H4 (cell line): ENCODE measurements at regions not wholly inside any gene's neighbourhood (a gene's known extent, or its start where the extent isn't known, plus 50 kb on each side); places are given as distances from the start of the nearest gene placed in this dataset.
"Not testable (repeated sequence)": the region's sequence is repeated elsewhere in the genome, so short reads cannot be mapped to it uniquely, and the experiment has no call there.

Source experiments
- DNase-seq: peaks from one replicate; pipeline ENCODE4 v3.0.0-alpha.2; 2015; ENCODE audit warnings: low spot score

DNA sequence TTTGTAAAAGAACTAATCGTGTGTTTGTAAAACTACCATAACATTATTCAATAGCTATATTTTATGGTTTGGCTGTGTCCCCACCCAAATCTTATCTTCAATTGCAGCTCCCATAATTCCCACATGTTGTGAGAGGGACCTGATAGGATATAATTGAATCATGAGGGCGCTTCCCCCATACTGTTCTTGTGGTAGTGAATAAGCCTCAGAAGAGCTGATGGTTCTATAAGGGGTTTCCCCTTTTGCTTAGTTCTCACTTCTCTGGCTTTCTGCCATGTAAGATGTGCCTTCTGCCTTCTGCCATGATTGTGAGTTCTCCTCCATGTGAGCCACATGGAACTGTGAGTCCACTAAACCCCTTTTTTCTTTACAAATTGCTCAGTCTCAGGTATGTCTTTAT, 1372.3 kb downstream of the AMY1C start:
- no peak for DNase-seq

DNA sequence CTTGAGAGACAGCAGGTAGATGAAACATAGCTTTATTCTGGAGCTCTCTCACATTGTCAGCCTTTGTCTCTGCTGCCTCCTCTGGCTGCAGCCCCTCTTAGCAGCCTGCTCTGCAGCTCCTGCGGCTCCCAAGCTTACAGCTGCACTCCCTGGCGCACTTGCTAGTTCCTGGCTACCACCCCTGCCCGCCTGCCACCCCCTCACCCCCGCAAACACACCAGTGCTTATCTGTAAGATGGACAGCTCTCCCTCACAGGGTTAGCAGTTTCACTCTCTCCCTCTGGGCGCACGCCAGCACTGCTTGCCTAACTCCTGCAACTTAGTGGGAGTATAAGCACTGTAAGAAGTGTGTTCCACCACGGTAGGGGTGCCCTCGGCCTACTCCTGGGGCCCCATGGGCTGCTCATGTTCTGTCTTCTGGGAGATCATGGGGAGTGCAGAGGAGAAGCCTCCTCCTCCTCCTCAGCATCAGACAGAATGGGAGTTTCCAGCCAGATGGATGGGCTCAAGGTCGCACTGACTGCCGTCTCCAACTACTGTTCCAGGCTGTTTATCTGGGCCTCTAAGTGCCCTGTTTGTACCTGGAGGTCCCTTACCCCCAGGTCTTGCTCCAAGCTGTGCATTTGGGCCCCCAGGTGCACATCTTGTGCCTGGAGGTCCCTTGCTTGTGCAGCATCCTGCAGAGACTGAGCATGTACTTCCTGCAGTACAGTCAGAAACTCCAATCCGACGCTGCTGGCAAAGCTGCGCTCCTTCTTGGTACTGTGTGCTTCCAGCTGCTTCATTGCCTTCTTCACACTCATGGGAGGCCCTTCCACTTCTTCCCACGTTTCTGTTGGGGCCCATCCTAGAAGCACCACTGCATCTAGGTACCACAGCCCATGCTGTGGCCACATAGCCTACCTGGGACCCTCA, 1388.1 kb downstream of the AMY1C start:
- peak; percentile 27 for DNase-seq

DNA sequence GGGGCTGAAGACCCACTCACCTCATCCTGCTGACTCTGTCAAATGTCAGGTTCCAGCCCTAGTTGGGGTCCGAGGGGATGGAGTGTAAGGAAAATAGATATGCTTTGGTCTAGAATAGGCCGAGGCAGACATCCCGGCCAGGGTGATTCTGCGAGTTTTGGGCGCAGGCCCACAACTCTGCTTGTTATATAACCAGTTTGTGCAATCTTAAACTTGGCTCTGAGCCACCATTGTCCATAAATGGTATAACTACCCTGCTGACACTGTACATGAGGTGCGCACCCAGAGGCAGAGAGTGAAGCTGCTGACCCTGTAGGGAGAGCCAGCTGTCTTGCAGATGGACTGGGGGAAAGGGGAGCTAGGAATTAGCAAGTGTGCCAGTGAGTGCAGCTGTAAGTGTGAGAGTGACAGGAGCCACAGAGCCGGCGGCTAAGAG, 1388.8 kb downstream of the AMY1C start:
- DNase-seq: peak; percentile 12

DNA sequence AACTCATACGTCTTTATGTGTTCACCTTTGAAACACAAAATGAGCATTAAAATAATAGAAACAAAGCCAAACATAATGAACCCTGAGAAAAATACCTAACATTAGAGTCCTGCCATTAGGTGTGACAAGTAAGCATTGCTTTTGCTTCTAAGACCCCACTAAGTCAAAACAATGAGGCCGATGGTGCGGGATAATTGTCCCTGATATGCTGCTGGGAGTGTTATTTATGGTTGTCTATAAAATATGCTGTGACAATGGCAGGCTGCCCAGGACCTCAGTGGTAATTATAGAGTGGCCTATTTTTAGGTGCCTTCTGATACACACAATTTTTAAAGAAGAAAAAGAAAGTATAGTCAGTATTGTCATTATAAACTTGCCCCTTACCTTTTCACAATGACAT, 1423.1 kb downstream of the AMY1C start:
- DNase-seq: no peak

DNA sequence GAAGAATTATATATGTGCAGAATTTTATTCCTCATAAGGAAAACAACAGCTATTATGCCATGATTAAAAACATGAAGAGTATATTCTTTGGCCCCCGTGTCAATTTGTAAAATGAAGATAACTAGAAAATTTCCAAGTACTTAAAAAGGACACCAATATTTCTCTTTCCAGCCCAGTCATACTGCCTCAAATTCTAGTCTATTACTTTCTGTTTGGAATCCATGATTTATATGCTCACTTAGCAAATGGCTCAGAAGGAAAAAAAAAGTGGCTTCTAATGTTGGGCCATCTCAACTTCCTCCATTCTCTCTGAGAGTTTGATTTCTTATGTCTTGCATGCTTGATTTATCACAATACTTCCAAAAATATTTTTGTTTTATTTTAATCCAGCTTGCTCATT, 1431.1 kb downstream of the AMY1C start:
- DNase-seq: no peak

DNA sequence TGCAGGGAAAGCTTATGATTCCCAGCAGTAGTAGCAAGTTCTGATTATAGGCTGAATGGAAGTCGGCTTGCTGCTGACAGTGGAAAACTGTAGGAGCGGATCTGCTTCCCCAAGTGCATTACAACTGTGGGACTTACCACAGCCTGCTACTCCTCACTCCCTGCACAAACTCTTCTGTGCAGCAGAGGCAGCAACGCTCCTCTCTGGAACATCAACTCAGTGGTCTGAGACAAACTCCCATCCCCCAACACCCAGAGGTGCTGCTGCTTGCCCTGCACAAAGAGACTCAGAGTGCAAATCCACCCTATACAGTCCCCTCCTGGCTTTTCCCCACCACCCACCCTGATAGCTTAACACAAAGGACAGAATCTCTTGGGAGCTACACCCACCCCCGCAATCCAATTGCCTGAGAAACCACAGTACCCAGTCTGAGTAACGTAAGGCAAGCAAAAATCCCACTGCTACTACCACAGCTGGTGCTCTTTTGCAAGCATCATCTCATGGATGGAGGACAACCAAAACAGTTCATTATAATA, 1455.2 kb downstream of the AMY1C start:
- no peak for DNase-seq

DNA sequence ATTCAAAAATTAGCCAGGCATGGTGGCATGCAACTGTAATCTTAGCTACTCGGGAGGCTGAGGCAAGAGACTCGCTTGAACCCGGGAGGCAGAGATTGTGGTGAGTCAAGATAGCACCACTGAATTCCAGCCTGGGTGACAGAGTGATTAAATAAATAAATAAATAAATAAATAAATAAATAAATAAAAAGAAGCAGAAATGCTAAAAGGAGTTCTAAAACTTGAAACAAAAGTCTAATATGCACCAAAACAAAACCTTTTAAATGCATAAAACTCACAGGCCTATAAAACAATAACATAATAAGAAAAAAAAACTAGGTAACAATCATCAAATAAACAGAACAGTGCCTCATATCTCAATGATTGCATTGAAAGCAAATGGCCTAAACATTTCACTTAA, 1458.9 kb downstream of the AMY1C start:
- DNase-seq: no peak

DNA sequence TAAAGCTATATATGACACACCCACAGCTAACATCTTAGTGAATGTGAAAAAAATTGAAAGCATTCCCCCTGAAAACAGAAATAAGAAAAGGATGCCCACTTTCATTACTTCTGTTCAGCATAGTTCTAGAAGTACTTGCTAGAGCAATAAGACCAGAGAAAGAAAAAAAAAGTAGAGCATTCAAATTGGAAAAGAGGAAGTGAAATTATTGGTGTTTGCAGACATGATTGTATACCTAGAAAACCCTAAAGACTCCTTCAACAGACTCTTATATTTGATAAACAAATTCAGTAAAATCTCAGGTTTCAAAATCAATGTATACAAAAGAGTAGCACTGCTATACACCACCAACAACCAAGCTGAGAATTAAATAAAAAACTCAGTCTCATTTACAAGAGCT, 1461.0 kb downstream of the AMY1C start:
- no peak for DNase-seq

DNA sequence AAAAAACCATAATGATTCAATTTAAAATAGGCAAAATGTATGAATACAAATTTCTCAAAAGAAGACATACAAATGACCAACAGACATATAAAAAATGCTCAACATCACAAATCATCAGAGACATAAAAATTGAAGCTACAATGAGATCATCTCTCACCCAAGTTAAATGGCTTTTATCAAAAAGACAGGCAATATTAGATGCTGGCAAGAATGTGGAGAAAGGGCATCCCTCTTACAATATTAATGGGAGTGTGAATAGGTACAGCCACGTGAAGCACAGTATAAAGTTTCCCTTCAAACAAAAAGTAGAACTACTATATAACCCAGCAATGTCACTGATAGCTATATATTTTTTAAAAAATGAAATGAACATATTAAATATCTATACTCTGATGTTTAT, 1481.7 kb downstream of the AMY1C start:
- no peak for DNase-seq

DNA sequence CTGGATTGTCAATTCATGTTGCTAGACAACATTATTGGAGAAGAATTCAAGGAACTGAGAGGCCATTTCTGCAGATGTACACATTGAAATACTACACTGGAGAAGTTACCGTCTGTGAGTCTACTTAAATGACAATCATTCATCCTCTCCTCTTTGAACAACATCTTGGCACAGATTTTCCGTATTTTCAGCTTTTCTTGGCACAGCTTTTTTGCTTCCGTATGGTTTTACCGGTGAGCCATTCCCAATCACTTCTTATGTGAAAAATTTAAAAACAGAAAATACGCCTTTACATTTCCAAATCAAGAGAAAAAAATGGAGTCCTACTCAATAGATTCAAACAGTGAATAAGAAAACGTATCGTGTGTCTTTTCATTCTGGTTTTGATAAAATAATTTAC, 1493.7 kb downstream of the AMY1C start:
- no peak for DNase-seq

DNA sequence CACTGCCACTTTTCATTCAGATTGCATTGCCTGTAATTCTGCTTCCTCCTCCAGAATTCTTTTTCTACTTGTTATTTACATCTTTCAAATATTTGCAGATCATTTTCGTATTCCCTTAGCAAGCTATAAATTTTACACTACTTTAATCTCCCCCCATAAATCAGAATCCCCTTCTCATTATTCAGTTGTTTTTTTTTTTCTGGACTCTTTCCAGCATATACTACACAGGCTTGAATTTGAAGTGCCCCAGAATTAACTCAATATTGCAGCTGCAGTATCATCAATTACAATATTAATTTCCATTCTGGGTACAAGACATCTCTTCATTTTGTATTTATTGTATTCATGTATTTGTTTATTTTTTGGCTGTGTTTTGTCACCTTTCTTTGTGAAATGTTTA, 1494.3 kb downstream of the AMY1C start:
- DNase-seq: no peak

DNA sequence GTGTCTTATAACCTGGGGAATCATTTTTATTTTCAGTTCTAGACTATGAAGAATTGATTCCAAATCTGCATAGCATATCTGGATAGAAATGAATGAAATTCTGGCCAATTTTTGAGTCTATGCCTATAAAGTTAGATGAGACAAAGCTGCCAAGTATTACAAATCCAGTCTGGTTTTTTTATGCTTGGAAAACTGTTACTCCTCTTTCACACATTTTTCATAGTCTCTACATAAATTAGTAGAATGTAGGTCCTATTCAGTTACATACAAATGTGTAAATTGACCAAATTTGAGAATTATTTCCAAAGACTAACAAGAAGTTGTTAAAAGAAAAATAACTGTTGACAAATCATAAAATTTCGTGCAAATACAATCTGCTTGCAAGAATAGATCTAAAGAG, 1505.2 kb downstream of the AMY1C start:
- no peak for DNase-seq

DNA sequence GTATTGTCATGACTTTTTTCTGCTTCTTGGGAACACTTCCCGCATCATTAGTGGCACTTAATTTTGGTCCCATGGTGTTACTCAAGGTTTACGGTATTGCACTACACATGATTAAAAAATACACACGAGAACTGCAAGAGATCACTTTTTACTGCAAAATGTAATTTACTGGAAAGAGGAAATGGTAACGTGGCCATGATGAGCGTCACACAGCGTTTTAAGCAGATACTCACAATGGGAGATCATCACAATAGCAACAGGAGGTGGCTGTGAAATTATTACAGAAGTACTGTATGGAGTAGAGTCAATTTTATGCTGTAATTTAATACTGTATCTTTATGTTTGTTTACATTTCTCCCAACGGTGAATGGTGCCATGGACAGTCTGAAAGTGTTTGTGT, 1510.3 kb downstream of the AMY1C start:
- no peak for DNase-seq

DNA sequence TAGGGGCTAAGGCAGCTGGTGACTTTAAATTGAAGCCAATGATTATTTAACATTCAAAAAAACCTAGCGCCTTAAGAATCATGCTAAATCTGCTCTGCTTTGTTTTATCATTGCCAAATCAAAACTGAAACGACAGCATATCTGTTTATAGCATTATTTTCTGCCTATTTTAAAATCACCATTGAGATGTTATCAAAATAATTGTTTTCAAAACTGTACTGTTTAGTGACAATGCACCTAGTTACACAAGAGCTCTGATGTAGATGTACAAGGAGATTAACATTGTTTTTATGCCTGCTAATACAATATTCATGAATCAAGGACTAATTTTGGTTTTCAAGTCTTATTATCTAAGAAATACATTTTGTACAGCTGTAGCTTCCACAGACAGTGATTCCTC, 1521.3 kb downstream of the AMY1C start:
- no peak for DNase-seq

DNA sequence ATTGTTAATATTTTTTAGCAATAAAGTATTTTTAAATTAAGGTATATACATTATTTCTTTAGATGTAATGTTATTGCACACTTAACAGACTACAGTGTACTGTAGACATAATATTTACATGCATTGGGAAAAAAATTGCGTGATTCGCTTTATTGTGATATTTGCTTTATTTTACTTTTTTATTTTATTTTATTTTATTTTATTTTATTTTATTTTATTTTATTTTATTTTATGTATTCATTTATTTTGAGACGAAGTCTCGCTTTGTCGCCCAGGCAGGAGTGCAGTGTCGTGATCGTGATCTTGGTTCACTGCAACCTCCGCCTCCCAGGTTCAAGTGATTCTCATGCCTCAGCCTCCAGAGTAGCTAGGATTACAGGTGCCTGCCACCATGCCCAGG, 1522.7 kb downstream of the AMY1C start:
- DNase-seq: not testable (repeated sequence)

DNA sequence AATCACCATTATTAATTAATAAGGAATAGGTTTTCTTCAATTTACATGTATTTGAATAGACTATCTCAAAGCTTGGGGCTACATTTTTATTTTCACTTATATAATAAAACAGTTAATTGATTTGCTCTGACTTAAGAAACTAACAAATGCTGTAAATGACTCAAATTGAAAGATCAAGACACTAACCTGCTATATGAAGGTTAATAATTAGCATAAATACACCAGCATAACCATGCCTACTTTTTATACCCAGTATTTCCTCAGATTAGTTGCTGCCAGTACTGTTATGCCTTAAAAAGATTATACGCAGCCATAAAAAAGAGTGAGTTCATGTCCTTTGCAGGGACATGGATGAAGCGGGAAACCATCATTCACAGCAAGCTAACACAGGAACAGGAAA, 1545.1 kb downstream of the AMY1C start:
- DNase-seq: no peak

DNA sequence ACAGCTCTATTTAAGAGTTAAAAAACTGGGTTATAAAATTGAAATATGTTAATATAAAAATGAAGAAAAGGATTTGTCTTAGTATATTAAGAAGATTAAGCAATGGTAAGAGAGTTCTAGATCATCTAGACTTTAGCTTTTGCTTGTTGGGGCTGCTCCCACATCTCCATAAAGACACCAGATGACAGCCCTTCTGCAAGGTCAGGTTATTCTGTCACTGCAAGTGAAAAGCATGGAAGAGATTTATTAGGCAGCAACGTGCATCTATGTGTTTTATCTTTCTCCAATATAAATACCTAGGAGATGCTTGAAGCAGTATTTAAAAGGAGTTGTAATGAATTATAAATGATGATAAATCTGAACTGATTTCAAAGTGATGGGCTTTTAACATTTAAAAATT, 1560.4 kb downstream of the AMY1C start:
- DNase-seq: no peak

DNA sequence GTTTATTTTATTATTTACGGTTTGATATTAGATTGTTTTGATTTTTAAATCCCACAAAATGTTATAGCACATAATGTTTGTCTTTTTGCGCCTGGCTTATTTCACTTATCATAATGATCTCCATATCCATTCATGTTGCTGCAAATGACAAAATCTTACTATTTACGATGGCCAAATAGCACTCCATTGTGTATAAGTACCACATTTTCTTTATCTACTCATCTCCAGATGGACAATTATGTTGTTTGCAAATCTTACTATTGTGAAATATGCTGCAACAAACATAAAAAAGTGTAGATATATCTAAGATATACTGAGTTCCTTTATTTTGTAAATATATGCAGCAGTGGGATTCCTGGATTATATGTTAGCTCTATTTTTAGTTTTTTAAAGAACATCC, 1568.3 kb downstream of the AMY1C start:
- DNase-seq: no peak

DNA sequence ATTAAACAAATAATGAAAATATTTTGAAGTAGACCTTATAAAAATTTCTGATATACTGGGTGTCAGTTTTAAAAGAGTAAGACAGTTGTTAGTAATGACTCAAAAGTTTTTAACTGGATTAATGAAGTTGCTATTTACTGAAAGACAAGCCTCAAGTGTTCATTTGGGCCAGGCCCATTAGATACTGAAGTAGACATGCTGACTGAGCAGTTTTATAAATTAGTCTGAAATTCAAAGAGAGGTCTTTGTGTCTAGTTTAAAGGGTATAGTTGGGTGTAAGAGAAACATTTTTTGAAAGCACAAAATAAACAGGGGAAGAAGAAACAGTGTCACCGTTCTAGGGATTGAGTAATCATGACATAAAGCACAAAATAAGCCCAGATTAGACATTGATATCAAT, 1577.2 kb downstream of the AMY1C start:
- no peak for DNase-seq

DNA sequence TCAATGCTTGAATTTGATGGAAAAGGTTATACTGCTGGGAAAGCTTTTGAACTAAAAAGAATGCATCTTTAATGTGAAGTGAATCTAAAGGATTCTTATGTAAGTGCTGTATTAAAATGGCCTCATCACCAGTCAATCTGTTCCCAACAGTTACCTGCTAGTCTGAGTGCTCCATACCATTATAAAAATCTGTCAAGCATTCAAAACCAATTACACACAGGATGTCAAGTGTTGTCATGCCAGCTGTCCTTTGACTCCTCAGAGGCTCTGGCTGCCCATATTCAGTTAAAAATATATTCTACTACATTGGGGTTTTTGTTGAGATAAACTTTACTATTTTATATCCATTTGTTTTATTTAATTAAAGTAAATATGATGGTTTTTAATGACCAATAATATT, 1587.7 kb downstream of the AMY1C start:
- no peak for DNase-seq

DNA sequence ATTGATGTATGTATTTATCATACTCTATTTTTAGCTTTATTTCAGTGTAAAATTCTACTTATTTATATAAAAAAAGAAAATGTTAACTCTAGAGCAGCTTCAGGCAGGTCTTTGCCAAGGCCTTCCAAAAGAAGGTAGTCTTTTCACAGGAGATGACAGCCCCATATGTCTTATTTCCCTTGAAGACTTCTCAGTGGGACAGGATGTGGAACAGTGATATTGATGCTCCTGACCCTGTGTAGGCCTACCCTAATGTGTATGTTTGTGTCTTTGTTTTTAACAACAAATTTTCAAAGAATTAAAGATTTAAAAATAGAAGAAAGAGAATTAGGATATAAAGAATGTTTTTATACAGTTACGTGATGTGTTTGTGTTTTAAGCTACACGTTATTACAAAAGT, 1593.6 kb downstream of the AMY1C start:
- no peak for DNase-seq

DNA sequence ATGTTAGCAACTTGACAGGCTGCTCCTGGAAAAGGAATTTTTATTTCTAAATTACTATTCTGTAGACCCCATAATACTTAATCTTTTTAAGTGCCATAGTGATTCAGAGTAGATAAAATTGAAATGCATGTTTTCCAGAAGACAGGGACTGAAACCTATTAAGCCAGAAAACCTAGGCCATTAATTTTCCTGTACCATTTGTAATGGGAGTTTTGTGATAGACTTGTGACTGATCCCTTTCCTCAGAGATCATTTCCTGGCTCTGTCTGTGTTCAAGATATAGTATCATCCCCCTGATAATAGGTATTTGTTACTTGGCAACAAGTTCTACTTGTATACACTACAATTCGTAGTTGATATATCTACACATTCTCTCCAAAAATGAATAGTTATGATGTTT, 1609.8 kb downstream of the AMY1C start:
- DNase-seq: no peak

DNA sequence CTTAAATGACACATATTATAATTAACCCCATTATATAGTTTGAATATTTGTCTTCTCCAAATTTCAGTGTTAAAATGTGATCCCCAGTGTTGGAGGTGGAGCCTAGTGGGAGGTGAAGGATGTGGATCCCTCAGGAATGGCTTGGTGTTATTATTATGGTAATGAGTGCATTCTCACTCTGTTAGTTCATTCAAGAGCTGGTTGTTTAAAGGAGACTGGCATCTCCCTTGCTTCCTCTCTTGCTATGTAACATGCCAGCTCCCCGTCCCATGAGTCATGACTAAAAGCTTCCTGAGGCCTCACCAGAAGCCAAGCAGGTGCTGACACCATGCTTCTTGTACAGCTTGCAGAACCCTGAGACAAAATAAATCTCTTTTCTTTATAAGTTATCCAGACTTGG, 1612.7 kb downstream of the AMY1C start:
- DNase-seq: no peak

DNA sequence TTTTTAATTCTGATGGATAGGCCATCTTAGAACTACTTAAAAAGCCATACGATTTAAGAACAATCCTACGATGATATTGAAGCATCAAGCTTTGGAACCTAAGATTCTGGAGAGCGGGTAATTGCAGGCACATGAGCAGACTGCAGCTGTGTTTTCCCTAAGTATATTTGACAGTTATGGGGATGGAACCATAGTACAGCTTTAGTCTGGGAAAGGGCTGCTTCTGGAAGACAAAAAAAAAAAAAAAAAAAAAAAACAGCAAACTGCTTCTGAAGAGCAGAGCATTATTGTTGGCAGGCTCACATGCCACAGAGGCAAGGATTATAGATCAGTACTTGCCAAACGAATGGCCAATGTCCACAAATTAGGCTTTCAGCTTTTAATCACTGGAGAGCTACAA, 1618.7 kb downstream of the AMY1C start:
- no peak for DNase-seq
